Suppressor macrophage treated with lipopolysaccharide for 4 hours (primary cell): ENCODE measurements at regions not wholly inside any gene's neighbourhood (a gene's known extent, or its start where the extent isn't known, plus 50 kb on each side); places are given as distances from the start of the nearest gene placed in this dataset.
A peak's percentile ranks its signal among the peaks of the same experiment; 100 is the strongest.

Source experiments
- DNase-seq: peaks from one replicate; pipeline ENCODE4 v3.0.0-alpha.2; 2020

GRCh38 chr9:27625751-27626150, 52.5 kb upstream of the C9orf72 start:
- DNase-seq: no peak

- DNase-seq: no peak
These were observed 53.2 kb upstream of the C9orf72 start for GRCh38 chr9:27626244-27627187.

- DNase-seq: no peak
These were observed 53.9 kb upstream of the C9orf72 start for GRCh38 chr9:27627188-27627564.

GRCh38 chr9:27628311-27628710, 55.0 kb upstream of the C9orf72 start:
- DNase-seq: peak; percentile 34

- DNase-seq: no peak
These were observed 56.1 kb upstream of the C9orf72 start for GRCh38 chr9:27629425-27629824.

GRCh38 chr9:27632254-27632653, 59.0 kb upstream of the C9orf72 start:
- DNase-seq: no peak

- DNase-seq: peak; percentile 31
These were observed 60.5 kb upstream of the C9orf72 start for GRCh38 chr9:27633764-27634163.

GRCh38 chr9:27634879-27635278, 61.6 kb upstream of the C9orf72 start:
- peak; percentile 50 for DNase-seq

- DNase-seq: no peak
These were observed 65.4 kb upstream of the C9orf72 start for GRCh38 chr9:27638716-27639115.

- DNase-seq: no peak
These were observed 72.0 kb upstream of the C9orf72 start for GRCh38 chr9:27645161-27645840.

GRCh38 chr9:27653246-27653645, 80.0 kb upstream of the C9orf72 start:
- peak; percentile 34 for DNase-seq

- DNase-seq: no peak
These were observed 80.7 kb upstream of the C9orf72 start for GRCh38 chr9:27653957-27654356.

- DNase-seq: no peak
These were observed 81.5 kb upstream of the C9orf72 start for GRCh38 chr9:27654629-27655285.

- DNase-seq: peak; percentile 54
These were observed 82.2 kb upstream of the C9orf72 start for GRCh38 chr9:27655441-27655840.

GRCh38 chr9:27659001-27659400, 85.7 kb upstream of the C9orf72 start:
- peak; percentile 72 for DNase-seq

- DNase-seq: no peak
These were observed 86.3 kb upstream of the C9orf72 start for GRCh38 chr9:27659571-27659970.

- no peak for DNase-seq
These were observed 86.9 kb upstream of the C9orf72 start for GRCh38 chr9:27660148-27660547.

GRCh38 chr9:27663526-27663925, 90.2 kb upstream of the C9orf72 start:
- DNase-seq: no peak

GRCh38 chr9:27664121-27664779, 91.0 kb upstream of the C9orf72 start:
- DNase-seq: peak; percentile 63

GRCh38 chr9:27665136-27665535, 91.9 kb upstream of the C9orf72 start:
- DNase-seq: no peak

- DNase-seq: peak; percentile 59
These were observed 95.0 kb upstream of the C9orf72 start for GRCh38 chr9:27668280-27668679.

- DNase-seq: no peak
These were observed 98.4 kb upstream of the C9orf72 start for GRCh38 chr9:27671636-27672035.

- DNase-seq: peak; percentile 63
These were observed 99.4 kb upstream of the C9orf72 start for GRCh38 chr9:27672718-27673117.
